GM21367 (cell line): ENCODE measurements at regions not wholly inside any gene's neighbourhood (a gene's known extent, or its start where the extent isn't known, plus 50 kb on each side); places are given as distances from the start of the nearest gene placed in this dataset.
"Not testable (repeated sequence)": the region's sequence is repeated elsewhere in the genome, so short reads cannot be mapped to it uniquely, and the experiment has no call there.

Experiments
- ATAC-seq: cut with Tn5 transposase; IDR thresholded peaks from one replicate; pipeline ENCODE4 v1.9.1; 2021; ENCODE audit not compliant: unreplicated experiment

DNA sequence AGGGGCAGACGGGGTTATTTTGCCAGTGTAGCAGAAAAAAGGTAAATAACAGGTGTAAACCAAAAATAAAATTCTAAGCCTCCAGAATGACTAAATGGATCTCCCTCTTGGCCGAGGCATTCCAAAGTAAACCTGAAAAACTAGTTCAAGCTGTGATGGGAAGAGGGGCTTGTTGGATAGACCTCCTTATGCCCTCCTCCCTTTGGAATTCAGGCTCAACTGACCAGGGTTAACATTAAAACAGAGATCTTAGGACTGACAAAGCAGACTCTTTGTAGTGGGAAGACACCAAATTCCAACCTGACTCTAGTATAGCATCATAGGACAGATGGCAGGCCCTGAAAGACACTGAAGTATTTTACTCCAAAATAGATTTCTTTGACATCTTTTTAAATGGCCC is 113.8 kb upstream of the ITGB1 start:
- no peak for ATAC-seq

DNA sequence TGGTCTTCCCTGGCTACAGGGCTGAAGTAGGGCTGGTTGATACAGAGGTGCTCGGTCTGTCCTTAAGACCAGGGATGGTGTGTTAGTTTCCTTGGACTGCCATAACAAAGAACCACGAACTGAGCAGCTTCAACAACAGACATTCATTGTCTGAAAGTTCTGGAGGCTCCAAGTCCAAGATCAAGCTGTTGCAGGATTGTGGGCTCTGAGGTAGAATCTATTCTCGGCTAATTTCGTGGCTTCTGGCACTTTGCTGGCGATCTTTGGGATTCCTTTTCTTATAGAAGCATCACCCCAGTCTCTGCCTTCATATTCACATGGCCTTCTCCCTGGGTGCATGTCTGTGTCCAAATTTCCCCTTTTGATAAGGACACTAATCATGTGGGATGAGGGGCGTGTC is 112.1 kb upstream of the ITGB1 start:
- ATAC-seq = no peak

DNA sequence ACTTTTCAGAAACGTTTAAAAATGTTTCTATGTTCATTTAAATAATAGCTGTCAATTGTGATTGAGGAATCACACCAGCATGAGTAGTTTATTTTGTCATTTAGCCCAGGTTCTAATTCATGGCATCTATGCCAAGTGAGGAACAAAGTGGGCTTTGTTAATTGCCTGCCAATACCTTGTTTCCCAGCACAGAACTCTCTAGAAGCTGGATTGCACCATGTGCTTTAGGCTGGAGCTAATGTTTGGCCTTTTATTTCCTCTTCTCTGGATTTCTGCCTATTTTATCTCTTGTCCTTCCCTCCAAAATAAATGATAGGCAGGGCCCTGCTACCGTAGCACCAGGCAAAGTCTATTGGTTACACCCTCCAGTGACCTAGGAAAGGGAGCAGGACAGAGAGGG is 109.9 kb upstream of the ITGB1 start:
- no peak for ATAC-seq

DNA sequence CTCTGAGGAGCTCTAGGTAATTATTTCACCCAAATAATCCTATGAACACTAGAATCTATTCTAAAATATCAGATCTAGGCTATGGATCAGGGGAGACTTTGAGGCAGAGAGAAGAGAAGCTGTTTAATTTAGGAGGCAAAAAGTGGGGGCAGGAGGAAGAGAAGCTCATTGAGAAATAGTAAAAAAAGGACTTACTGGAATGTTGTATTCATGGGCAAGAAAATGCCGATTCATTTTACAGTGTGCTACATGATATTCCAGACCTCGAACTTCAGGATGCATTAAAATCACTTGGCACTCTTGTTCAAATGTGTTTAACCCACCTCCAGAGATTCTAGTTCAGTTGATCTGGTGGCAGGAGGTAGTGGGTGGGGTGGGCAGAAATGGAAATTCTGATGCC is 109.5 kb upstream of the ITGB1 start:
- ATAC-seq = no peak

DNA sequence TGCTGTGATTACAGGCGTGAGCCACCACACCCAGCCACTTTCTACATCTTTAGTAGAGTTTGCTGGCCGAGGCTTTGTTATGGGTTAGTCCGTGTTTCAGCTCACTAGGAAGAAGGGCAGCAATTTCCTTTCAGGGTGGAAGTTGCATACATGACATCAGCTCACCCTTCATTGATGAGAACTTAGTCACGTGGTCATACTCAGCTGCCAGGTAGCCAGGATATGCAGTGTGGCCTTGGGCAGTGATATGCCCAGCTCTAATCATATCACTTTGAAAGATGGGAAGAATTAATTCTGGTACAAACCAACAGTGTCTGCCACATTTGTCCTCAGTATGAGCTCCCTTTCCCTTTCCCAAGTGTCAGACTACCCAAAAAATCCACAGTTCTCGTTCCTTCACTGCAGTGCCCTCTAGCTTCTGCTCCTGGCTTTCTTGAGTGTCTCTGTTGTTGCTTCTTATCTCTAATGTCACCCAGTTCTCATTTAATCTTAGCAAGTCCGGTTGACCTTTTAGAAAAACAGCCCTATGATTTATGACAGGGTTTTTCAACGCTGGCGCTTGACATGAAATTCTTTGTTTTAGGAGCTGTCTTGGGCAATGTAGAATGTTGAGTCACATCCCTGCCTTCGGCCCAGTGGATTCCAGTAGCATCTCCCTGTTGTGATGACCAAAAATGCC is 108.7 kb upstream of the ITGB1 start:
- ATAC-seq = no peak

DNA sequence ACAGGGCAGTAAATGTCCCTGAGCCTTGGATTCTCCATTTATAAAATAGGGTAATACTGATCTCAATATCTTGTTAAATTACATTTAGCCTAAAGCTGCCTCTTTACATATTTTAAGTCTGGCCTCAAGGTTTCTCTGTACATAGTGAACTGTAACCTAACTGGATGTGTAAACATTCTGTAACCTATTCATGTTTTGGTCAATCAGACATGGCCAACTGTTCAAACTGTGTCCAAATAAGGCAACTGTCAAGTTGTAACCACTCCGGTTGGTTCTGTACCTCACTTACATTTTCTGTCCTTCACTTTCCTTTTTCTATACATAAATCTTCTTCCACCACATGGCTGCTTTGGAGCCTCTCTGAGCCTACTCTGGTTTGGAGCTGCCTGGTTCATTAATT is 107.1 kb upstream of the ITGB1 start:
- ATAC-seq = no peak

DNA sequence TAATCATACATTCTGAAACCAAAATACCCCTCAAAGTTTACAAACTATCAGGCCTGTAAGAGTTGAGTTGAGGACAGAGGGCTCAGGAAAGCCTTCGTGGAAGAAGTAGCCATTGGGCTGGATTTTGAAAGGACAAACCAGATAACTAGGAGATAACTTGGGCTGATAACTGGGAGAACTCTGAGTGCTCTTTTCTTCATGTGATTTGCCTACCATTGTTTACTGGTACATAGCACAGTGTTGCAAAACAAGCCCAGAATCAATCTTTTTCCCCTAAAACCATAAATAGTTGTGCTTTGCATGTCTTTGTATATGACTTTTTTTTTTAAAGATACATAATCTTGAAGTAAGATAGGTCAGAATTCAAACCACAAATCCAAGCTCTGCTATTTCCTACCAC is 106.7 kb upstream of the ITGB1 start:
- no peak for ATAC-seq

DNA sequence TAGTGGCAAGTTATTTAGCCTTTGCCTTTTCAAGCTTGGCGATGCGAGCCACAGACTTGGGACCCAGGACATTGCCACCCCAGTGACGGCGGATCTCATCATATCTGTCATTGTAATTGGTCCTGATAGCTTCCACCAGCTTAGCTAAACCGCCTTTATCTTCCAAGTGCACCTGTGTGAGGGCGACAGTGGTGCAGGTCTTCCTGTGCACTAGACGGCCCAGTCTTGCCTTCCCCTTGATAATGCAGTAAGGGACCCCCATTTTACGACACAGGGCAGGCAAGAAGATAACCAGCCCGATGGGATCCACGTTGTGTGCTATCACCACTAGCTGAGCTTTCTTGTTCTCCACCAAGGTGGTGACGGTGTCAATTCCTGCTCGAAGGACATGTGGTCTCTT is 99.6 kb upstream of the ITGB1 start:
- no peak for ATAC-seq

DNA sequence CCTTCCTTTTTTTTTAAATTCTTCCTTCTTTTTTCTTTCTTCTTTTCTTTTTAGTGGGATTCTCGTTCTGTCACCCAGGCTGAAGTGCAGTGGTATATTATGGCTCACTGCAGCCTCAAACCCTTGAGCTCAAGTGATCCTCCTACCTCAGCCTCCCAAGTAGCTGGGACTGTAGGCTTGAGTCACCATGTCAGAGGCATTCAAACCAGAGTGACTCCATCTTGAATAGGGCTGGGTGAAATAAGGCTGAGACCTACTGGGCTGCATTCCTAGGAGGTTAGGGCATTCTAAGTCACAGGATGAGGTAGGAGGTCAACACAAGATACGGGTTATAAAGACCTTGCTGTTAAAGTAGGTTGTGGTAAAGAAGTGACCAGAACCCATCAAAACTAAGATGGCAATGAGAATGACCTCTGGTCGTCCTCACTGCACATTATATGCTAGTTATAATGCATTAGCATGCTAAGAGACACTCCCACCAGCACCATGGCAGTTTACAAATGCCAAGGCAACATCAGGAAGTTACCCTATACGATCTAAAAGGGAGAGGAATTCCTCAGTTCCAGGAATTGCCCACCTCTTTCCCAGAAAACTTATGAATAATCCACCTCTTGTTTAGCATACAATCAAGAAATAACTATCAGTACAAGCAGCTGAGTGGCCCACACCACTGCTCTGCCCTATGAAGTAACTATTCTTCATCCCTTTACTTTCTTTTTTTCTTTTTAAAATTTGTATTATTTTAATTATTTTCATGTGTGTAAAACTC is 99.0 kb upstream of the ITGB1 start:
- no peak for ATAC-seq

DNA sequence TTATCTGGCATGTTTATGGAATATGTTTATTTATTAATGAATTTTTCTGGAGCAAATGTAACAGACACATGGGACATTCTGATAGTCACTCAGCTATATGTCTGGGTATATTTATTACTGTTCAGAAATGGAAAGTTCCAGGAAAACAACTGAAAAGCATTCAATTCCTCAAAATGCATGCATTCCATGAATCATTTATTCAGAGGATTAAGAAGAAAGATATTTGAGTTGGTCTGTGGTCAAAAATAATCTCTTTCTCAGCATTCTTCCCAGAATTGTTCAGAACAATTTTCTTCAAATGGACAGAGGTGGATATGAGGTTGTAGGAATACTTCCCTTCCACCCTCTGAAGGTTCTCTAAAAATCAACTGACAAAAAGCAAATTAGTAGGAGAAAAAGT is 97.6 kb upstream of the ITGB1 start:
- ATAC-seq = no peak

DNA sequence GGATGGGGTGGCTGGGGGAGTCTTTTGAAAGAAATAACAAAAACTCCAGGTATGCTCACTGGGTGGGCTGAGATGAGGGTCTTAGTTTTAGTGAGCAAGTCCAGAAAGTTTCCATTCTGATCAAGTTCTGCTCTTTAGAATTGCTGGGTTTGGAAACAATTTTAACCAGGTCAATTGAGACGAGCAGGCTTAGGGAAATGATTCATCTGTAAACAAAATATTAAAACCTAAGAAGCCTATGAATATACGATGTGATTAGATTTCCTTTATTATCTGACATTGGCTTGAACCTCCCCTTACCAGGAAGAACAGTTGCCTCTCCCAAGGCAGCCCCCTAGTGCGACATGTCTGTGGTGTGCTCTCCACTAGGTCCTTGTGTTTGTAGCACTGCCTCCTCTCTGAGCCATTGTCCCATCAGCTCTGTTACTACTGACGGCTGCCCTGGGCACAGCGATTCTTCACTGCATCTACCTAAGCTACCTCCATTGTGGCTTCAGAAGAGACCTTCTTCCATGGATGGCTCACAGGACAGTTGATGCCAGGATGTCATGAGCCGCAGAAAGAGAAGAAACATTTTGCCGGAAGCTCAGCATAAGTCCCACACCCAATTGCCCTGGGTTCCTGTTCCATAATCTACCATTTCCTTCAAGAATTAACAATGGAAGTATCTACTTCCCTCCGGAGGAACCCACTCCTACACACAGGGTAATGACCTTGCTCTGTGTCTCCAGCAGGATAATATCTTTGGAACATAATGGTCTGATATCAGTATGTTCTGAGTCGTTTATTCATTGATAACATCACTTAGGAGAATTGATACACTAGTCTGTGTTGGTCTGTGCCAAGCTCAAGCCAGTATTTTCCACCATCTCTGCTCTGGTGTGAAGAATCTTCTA is 95.1 kb upstream of the ITGB1 start:
- ATAC-seq = no peak

DNA sequence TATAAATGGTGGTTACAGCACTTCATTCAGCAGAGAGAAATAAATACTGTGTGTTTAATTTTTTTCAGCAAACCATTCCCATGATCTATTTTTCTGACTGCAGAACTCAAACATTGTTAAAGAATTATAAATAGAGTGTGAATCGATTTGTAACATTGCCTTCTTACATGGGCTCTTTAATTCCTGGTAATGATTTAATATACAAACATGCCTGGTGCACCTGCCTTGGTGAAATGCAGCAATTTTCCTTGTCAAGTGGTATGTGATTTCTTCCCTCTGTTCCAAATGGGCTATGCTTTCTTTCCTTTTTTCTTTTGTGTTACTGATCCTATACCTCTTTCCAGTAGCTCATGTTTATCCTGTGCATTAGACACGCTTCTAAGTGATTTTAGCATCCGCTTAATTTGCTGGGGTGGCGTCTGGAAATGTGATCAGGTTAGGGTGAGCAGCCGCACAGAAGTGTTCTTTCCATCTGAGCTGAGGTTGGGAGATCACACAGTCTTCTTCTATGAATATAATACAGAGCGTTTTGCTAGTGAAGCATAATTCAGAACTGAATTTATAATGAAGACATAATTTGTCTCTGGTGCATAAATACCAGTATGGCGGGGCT is 94.3 kb upstream of the ITGB1 start:
- no peak for ATAC-seq

DNA sequence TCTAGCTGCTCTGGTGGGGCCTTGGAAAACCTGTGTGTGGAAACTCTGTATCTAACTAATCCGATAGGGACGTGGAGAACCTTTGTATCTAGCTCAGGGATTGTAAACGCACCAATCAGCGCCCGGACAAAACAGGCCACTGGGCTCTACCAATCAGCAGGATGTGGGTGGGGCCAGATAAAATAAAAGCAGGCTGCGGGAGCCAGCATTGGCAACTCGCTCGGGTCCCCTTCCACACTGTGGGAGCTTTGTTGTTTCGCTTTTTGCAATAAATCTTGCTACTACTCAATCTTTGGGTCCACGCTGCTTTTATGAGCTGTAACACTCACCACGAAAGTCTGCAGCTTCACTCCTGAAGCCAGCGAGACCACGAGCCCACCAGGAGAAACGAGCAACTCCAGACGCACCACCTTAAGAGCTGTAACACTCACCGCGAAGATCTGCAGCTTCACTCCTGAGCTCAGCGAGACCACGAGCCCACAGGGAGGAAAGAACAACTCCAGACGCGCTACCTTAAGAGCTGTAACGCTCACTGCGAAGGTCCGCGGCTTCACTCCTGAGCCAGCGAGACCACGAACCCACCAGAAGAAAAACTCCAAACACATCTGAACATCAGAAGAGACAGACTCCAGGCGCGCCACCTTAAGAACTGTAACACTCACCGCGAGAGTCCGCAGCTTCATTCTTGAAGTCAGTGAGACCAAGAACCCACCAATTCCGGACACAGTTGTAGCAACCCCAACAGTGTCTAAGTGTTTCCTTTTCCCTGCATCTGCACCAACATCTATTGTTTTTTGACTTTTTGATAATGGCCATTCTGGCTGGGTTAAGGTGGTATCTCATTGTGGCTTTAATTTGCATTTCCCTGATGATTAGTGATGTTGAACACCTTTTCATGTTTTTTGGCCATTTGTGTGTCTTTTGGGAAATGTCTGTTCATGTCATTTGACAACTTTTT is 92.2 kb upstream of the ITGB1 start:
- ATAC-seq = not testable (repeated sequence)

DNA sequence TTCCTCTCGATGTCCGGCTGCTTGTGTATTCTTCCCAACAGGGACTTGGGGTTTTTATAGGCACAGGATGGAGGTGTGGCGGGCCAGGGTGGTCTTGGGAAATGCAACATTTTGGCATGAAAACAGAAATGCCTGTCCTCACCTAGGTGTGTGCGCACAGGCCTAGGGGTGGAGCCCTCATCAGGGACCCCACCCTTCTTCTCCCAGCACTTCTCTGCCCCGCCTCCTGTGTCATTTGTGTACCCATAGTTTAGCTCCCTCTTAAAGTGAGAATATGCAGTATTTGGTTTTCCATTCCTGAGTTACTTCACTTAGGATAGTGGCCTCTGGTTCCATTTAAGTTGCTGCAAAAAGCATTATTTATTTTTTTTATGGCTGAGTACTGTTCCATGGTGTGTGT is 90.2 kb upstream of the ITGB1 start:
- ATAC-seq = no peak

DNA sequence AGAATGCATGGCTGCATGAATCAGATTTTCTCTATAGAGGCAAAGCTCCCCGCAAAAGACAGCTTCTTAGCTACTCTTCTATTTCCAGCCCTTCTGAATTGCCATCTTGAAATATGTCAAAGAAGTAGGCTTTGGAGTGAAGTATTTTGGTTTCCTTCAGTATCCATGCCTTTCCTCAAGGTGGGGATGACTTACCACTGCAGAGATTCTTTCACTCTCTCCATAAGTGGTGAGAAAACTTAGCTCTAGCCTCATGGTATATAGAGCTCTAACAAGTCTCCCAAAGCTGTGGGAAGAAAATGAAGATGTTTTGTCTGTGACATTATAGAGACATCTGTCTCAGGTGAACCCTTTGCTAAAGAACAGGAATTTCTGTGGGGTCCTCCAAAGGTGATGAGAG is 89.6 kb upstream of the ITGB1 start:
- no peak for ATAC-seq

DNA sequence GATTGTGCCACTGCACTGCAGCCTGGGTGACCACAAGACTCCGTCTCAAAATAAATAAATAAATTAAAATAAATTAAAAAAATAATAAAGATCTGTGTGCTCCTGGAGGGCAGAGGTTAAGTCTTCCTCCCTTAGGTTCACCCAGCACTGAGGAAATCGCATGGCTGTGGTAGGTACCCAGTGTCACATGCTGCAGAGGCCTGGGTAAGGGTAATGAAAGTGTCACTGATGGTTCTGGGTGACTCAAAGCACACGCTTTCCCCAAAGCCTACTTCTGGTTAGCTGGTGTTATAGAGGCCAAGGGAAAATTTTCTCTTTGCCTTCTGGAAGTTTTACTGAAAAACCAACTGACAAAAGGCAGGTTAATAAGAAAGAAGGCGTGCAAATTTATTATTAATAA is 88.8 kb upstream of the ITGB1 start:
- ATAC-seq = no peak

DNA sequence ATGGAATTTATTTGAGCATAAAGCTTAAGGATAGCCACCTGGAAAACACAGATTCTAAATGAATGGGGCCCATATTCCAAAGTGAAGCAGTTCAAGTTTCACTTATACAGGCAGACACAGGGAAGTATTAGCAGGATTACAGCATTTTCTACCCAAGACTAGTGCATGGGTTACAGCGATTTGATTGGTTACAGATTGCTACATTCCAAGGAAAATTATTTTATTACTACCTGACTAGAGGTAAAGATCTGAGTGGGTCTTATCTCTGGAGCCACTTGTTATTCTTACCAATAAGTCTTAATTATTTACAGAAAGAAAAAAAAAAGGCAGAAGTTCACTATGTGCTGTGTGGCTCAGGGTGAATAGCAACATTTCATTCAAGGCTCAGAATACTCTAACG is 87.4 kb upstream of the ITGB1 start:
- no peak for ATAC-seq

DNA sequence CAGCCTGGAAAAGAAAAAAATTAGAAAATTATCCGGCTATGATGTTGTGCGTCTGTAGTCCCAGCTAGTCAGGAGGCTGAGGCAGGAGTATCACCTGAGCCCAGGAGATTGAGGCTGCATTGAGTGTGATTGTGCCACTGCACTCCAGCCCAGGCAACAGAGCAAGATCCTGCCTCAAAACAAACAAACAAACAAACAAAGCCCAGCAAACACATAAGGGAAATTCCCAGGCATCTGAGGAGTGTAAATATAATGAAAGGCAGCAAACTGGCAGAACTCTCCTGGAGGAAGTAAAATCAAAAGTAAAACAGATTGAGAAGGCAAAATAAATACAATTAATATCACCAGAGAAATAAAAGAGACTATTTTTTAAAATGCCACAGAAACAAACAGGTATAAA is 84.5 kb upstream of the ITGB1 start:
- ATAC-seq = no peak

DNA sequence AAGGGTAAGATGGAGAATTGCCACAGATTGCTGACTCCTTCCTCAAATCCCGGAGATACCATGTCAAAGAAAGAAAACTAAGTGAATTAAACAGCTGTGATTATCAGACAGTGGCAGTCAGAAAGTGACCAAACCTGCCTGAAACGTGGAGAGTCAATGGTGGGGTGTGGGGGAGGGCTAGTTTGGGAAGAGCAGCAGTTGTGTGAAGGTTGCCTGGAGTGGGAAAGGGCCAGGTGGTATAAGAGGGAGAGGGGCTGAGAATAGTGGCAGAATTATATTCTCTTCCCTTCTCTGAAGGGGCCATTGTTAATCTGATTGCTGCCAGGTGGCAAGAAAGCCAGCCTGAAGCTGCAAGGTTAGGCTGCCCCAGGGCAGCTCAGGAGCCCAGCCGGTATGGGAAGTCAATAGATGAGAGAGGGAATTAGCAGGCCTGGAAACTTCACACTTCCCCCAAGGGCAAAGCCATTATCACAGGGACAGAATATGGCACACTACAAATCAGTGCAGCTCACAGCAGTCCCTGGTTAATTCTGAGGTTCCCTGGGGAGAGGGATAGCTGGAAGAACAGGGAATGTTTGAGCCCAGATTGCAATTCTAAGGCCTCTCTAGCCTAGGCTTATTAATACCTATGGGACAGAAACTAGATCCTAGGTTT is 83.9 kb upstream of the ITGB1 start:
- ATAC-seq = no peak

DNA sequence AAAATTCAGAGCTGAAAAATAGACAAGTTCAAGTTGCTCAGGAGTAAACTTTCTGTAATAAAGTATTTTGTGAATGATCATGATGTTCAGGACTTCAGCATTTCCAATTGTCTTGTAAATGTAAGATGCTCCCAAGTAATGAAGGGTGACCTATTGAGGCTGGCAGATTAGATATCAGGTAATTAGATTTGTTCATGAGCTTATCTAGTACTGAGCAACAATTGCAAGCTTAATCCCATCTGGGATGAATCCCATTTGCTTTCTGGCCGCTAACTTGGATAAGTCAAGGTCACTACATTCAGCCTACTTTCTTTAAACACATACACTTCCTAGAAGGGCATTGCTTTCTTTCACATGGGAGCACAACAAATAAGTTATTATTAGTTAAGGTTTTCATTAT is 82.4 kb upstream of the ITGB1 start:
- ATAC-seq = no peak
